Spleen (tissue), 7 donors: ENCODE measurements at regions not wholly inside any gene's neighbourhood (a gene's known extent, or its start where the extent isn't known, plus 50 kb on each side); places are given as distances from the start of the nearest gene placed in this dataset.

Source experiments
- POLR2AphosphoS5 ChIP-seq, 3 donors: sonication (generic); formaldehyde crosslinking; IDR thresholded peaks; one replicate each; pipeline ENCODE4 v1.5.1; 2017; ENCODE audit warnings: antibody characterized with exemption in 3 of 3
- TF ChIP-seq, protein P1 (sequence below), 11 experiments: fragments of 200-600 bp in 7 of 11; fragments of 450-650 bp in 4 of 11; sonication (generic) in 4 of 11; IDR thresholded peaks in 8 of 11; conservative IDR thresholded peaks in 3 of 11; 1 replicate in 7 of 11; 2 replicates in 4 of 11; pipeline versions ENCODE4 v1.4.0 to v1.8.0; 2016 to 2021; ENCODE audit warnings: antibody characterized with exemption in 11 of 11, inconsistent platforms in 4 of 11, mild to moderate bottlenecking in 1 of 11
- donor health status: DM: no; HTN: no; CAD: no; lungs with moderate emphysema.
- donor health status: DM: no; HTN: no; CAD: no.
- donor health status: DM: no; HTN: no; CAD: no.

DNA sequence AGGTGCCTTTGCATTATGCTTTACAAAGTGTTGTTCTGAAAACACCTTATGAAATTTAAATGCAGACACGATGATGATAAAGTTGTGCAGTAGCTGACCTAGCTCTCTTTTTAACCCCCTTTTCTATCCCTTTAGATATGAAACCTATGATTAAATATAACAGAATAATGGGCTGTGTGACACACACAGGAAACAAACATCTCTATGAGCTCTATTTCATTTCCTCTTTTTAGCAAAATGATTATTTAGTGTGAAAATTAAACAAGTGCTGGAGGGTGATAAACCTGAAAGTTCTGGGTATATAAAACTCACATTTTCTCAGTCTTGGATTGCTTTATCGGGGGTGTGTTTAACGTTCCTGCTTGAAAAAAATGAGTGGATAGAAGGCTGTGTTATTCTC lies 1310.5 kb upstream of the CELF2 start:
- TF ChIP-seq, protein P1, sequence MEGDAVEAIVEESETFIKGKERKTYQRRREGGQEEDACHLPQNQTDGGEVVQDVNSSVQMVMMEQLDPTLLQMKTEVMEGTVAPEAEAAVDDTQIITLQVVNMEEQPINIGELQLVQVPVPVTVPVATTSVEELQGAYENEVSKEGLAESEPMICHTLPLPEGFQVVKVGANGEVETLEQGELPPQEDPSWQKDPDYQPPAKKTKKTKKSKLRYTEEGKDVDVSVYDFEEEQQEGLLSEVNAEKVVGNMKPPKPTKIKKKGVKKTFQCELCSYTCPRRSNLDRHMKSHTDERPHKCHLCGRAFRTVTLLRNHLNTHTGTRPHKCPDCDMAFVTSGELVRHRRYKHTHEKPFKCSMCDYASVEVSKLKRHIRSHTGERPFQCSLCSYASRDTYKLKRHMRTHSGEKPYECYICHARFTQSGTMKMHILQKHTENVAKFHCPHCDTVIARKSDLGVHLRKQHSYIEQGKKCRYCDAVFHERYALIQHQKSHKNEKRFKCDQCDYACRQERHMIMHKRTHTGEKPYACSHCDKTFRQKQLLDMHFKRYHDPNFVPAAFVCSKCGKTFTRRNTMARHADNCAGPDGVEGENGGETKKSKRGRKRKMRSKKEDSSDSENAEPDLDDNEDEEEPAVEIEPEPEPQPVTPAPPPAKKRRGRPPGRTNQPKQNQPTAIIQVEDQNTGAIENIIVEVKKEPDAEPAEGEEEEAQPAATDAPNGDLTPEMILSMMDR (IDR thresholded peaks at IDR 0.05 in 8 of 11, conservative IDR thresholded peaks at IDR 0.05 in 3 of 11): no peak
- TF ChIP-seq POLR2AphosphoS5 (IDR thresholded peaks at IDR 0.05): no peak
